GM12878 (cell line): ENCODE measurements at regions not wholly inside any gene's neighbourhood (a gene's known extent, or its start where the extent isn't known, plus 50 kb on each side); places are given as distances from the start of the nearest gene placed in this dataset.

ENCODE experiments used
- ATAC-seq: fragments of 200-7000 bp; cut with Tn5 transposase; 3 replicates; pipeline ENCODE4 v1.9.1; 2020; ENCODE audit warnings: mild to moderate bottlenecking, moderate library complexity
- BruUV-seq: library from RNA; stranded (reverse); fragments of 400-500 nt; replicated peaks from 2 replicates; lab custom pipeline; 2021; lab: Mats Ljungman, UMichigan
- CTCF ChIA-PET: fragments of 300-600 bp; sonication (Branson Sonifier 250); formaldehyde crosslinking; extraction: SDS; loops from one replicate; lab custom pipeline; 2021; ENCODE audit warnings: inconsistent platforms; lab: Yijun Ruan, JAX
- POLR2A ChIA-PET: fragments of 350-600 bp; formaldehyde crosslinking; extraction: SDS; loops from one replicate; lab custom pipeline; 2021; ENCODE audit warnings: inconsistent platforms; lab: Charles Lee
- RAD21 ChIA-PET: fragments of 300-600 bp; sonication (Branson Sonifier 250); formaldehyde crosslinking; loops from one replicate; lab custom pipeline; 2023; ENCODE audit warnings: antibody characterized with exemption; ENCODE audit not compliant: unreplicated experiment; lab: Charles Lee
- SMC1A ChIA-PET: fragments of 300-600 bp; sonication (Branson Sonifier 250); formaldehyde crosslinking; loops from one replicate; lab custom pipeline; 2023; ENCODE audit not compliant: unreplicated experiment, uncharacterized antibody; lab: Charles Lee
- DNase-seq: peaks from one replicate; pipeline ENCODE4 v3.0.0-alpha.2; 2011; ENCODE audit warnings: low read depth, low spot score
- FAIRE-seq: peaks from 3 replicates; lab custom pipeline; 2011; peaks lifted over from hg19 to GRCh38; lab: Jason Lieb, UNC
- H2AFZ ChIP-seq: 2 replicates; pipeline ENCODE4 v1.6.0; 2011; ENCODE audit warnings: low read depth, low read length, control low read depth; ENCODE audit not compliant: control insufficient read depth
- H3K27ac ChIP-seq: 2 replicates; pipeline ENCODE4 v1.5.1; 2011; ENCODE audit warnings: control low read depth; ENCODE audit not compliant: control insufficient read depth, insufficient read depth
- H3K27me3 ChIP-seq, 2 experiments: replicated peaks in 1 of 2; 2 replicates each; pipeline versions ENCODE4 v1.6.0 to v1.6.1; 2011; ENCODE audit warnings: low read length in 1 of 2; ENCODE audit not compliant: control insufficient read depth in 2 of 2, insufficient read depth in 2 of 2
- H3K36me3 ChIP-seq, 2 experiments: 2 replicates each; pipeline ENCODE4 v1.5.1; 2011; ENCODE audit warnings: low read length in 1 of 2; ENCODE audit not compliant: control insufficient read depth in 2 of 2, insufficient read depth in 2 of 2
- H3K4me1 ChIP-seq: 2 replicates; pipeline ENCODE4 v1.6.1; 2011; ENCODE audit warnings: mild to moderate bottlenecking, low read length, moderate library complexity, mixed read lengths; ENCODE audit not compliant: control insufficient read depth, insufficient read depth
- H3K4me2 ChIP-seq: 2 replicates; pipeline ENCODE4 v1.6.0; 2011; ENCODE audit warnings: control low read depth; ENCODE audit not compliant: control insufficient read depth, insufficient read depth
- H3K4me3 ChIP-seq: fragments of 200-600 bp; sonication (generic); 2 replicates; pipeline ENCODE4 v1.5.1; 2016
- H3K79me2 ChIP-seq: 2 replicates; pipeline ENCODE4 v1.6.0; 2011; ENCODE audit warnings: low read length; ENCODE audit not compliant: control insufficient read depth, insufficient read depth
- H3K9ac ChIP-seq: 2 replicates; pipeline ENCODE4 v1.8.0; 2011; ENCODE audit warnings: low read length, control low read depth, mixed read lengths; ENCODE audit not compliant: control insufficient read depth, insufficient read depth
- H3K9me3 ChIP-seq: replicated peaks from 3 replicates; pipeline ENCODE4 v1.5.1; 2011; ENCODE audit warnings: mild to moderate bottlenecking, low read length; ENCODE audit not compliant: control insufficient read depth, insufficient read depth
- H4K20me1 ChIP-seq: 2 replicates; pipeline ENCODE4 v1.6.0; 2011; ENCODE audit not compliant: control insufficient read depth, insufficient read depth
- CREB1 ChIP-seq: IDR thresholded peaks from 2 replicates; pipeline ENCODE4 v1.6.1; 2012; ENCODE audit warnings: low read depth, mild to moderate bottlenecking, inconsistent platforms
- MEF2B ChIP-seq: fragments of 450-650 bp; IDR thresholded peaks from 2 replicates; pipeline ENCODE4 v1.6.1; 2018; ENCODE audit warnings: mild to moderate bottlenecking, moderate library complexity; ENCODE audit not compliant: partially characterized antibody, poor library complexity, severe bottlenecking
- MYB ChIP-seq: fragments of 150-350 bp; IDR thresholded peaks from 2 replicates; pipeline ENCODE4 v1.6.1; 2014; ENCODE audit warnings: mild to moderate bottlenecking, low read depth, low read length, borderline replicate concordance
- YY1 ChIP-seq: IDR thresholded peaks from 2 replicates; pipeline ENCODE4 v1.6.1; 2011; ENCODE audit warnings: low read depth, mild to moderate bottlenecking, low read length
- ZZZ3 ChIP-seq: IDR thresholded peaks from 2 replicates; pipeline ENCODE4 v1.6.1; 2011; ENCODE audit warnings: low read depth; ENCODE audit not compliant: control insufficient read depth, insufficient read length
- WGBS: methylation state at CpG from one replicate; pipeline ENCODE4 v1.1.6; 2016; ENCODE audit warnings: low lambda C conversion rate; ENCODE audit not compliant: insufficient replicate concordance, insufficient coverage; ENCODE audit errors: missing lambda C conversion rate; 5-methylcytosine and 5-hydroxymethylcytosine counted together
- in situ Hi-C: fragments of 300-500 bp; cut with MboI; formaldehyde crosslinking; loops from 9 replicates; pipeline ENCODE4 v1.14.3; 2018; ENCODE audit warnings: mixed read lengths
- intact Hi-C: fragments of 100-400 bp; cut with micrococcal nuclease; formaldehyde crosslinking; loops from one replicate; pipeline ENCODE4 v1.14.2; 2022; ENCODE audit not compliant: unreplicated experiment
- TF ChIP-seq, protein P1 (sequence below): fragments of 450-650 bp; formaldehyde crosslinking; IDR thresholded peaks from 2 replicates; pipeline ENCODE4 v1.5.0; 2022; ENCODE audit warnings: mild to moderate bottlenecking, missing genetic modification characterization

DNA sequence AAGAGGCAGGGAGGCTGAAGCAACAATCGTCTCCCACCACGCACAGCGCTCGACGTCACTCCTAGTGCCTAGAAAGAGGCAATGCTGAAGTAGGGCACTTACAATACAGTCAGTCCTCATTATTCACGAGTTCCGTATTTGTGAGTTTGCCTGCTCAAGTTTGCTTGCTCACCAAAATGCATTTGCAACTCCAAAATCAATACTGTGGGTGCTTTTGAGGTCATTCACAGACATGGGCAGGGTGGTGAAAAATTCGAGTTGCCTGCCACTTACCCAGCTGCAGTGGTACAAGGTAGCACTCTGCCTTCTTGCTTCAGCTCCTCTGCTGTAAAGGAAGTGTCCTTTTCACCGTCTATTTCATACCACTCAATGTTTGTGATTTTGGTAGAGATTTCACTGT is 113.7 kb upstream of the NCK2 start:
- WGBS: 51% methylated on average over 9 of the region's 9 CpGs
- POLR2A ChIA-PET: no interaction called here

More for the DNA sequence above, 113.7 kb upstream of the NCK2 start:
- H2AFZ ChIP-seq: no peak overlapping the region
- no peak overlapping the region for H3K4me3 ChIP-seq
- H3K27ac ChIP-seq: no peak overlapping the region
- ChIA-PET RAD21 (no interaction called here), SMC1A (no interaction called here), CTCF (no interaction called here)
- peaks cover 0 to 3% of the 10 kb centered on the region in 2 experiments; a peak in 2 of 4 replicates for H3K27me3 ChIP-seq
- no TSS peak for BruUV-seq
- FAIRE-seq: no peak
- ATAC-seq: no peak
- TF ChIP-seq MYB (no peak), MEF2B (no peak), YY1 (no peak), ZZZ3 (no peak), CREB1 (no peak)
- TF ChIP-seq, protein P1, sequence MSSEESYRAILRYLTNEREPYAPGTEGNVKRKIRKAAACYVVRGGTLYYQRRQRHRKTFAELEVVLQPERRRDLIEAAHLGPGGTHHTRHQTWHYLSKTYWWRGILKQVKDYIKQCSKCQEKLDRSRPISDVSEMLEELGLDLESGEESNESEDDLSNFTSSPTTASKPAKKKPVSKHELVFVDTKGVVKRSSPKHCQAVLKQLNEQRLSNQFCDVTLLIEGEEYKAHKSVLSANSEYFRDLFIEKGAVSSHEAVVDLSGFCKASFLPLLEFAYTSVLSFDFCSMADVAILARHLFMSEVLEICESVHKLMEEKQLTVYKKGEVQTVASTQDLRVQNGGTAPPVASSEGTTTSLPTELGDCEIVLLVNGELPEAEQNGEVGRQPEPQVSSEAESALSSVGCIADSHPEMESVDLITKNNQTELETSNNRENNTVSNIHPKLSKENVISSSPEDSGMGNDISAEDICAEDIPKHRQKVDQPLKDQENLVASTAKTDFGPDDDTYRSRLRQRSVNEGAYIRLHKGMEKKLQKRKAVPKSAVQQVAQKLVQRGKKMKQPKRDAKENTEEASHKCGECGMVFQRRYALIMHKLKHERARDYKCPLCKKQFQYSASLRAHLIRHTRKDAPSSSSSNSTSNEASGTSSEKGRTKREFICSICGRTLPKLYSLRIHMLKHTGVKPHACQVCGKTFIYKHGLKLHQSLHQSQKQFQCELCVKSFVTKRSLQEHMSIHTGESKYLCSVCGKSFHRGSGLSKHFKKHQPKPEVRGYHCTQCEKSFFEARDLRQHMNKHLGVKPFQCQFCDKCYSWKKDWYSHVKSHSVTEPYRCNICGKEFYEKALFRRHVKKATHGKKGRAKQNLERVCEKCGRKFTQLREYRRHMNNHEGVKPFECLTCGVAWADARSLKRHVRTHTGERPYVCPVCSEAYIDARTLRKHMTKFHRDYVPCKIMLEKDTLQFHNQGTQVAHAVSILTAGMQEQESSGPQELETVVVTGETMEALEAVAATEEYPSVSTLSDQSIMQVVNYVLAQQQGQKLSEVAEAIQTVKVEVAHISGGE (CRISPR knock-in tag): no peak
- no peaks in the 10 kb centered on the region for H4K20me1 ChIP-seq
- DNase-seq: no peak
- no peak overlapping the region for H3K4me2 ChIP-seq
- in situ Hi-C loops (no loop called here), intact Hi-C loops (no loop called here)
- H3K9me3 ChIP-seq: no peaks in the 10 kb centered on the region; the same call in 2 of the 3 replicates
- H3K79me2 ChIP-seq: no peaks in the 10 kb centered on the region
- no peaks in the 10 kb centered on the region for H3K36me3 ChIP-seq
- no peak overlapping the region for H3K9ac ChIP-seq
- no peaks in the 10 kb centered on the region for H3K4me1 ChIP-seq
